ENCODE measurements at regions not wholly inside any gene's neighbourhood (a gene's known extent, or its start where the extent isn't known, plus 50 kb on each side); places are given as distances from the start of the nearest gene placed in this dataset.
A peak's percentile ranks its signal among the peaks of the same experiment; 100 is the strongest.

GRCh38 chr11:19557185-19557584, 155.5 kb upstream of the NAV2 start:
- Histone ChIP-seq H3K9ac (replicated peaks in 1 of 4; ENCODE audit: extremely low read depth in 1 of 4, low read depth in 3 of 4, low read length in 3 of 4) (no peak overlapping the region), H2BK5ac (ENCODE audit: low read depth, low read length) (no peak overlapping the region), H2BK15ac (ENCODE audit: low read length) (no peak overlapping the region), H3K4ac (replicated peaks; ENCODE audit: insufficient read length, low read depth, low read length) (no peak overlapping the region), H2BK120ac (replicated peaks; ENCODE audit: low read depth, low read length) (no peak overlapping the region), H4K5ac (ENCODE audit: insufficient read length, low read depth, low read length) (no peak overlapping the region), H3K23ac (ENCODE audit: insufficient read length) (no peak overlapping the region), H3K79me1 (ENCODE audit: low read depth, low read length) (no peaks in the 10 kb centered on the region), H3K4me1 (replicated peaks in 1 of 4; ENCODE audit: control insufficient read depth in 3 of 4, insufficient read depth in 4 of 4, low read length in 3 of 4) (peaks cover 0 to 10% (median 3%) of the 10 kb centered on the region in 4 experiments; a peak in 3 of 7 replicates), H3K18ac (ENCODE audit: extremely low read depth, low read length) (no peak overlapping the region), H3K9me3 (ENCODE audit: insufficient read depth in 2 of 2, low read depth in 1 of 2, low read length in 1 of 2) (no peaks in the 10 kb centered on the region), H2AK5ac (ENCODE audit: low read depth, low read length) (no peak overlapping the region), H2BK12ac (ENCODE audit: low read depth, low read length) (no peak overlapping the region), H2AFZ (ENCODE audit: low read length) (peak overlapping the region; percentile 56; the same call in 1 of the 2 replicates), H3K36me3 (ENCODE audit: control insufficient read depth in 2 of 4, insufficient read depth in 4 of 4, low read length in 3 of 4) (no peaks in the 10 kb centered on the region), H3K23me2 (ENCODE audit: low read depth, low read length) (no peaks in the 10 kb centered on the region; the same call in 1 of the 2 replicates), H4K91ac (replicated peaks; ENCODE audit: insufficient read length, low read length) (no peak overlapping the region), H3K56ac (replicated peaks; ENCODE audit: insufficient read length, low read depth, low read length) (no peak overlapping the region), H3K14ac (ENCODE audit: insufficient read length) (no peak overlapping the region), H3K4me3 (ENCODE audit: extremely low read depth in 1 of 4, insufficient read depth in 2 of 4, low read depth in 3 of 4, low read length in 4 of 4) (no peak overlapping the region), H4K20me1 (replicated peaks in 1 of 2; ENCODE audit: control insufficient read depth in 1 of 2, insufficient read depth in 2 of 2, low read length in 2 of 2) (no peaks in the 10 kb centered on the region), H3K4me2 (ENCODE audit: insufficient read depth in 1 of 2, low read depth in 2 of 2, low read length in 2 of 2) (0 out of 4 replicates have a peak overlapping the region, but pooled peaks of 1 of the 2 experiments have one; percentile 25), H4K8ac (ENCODE audit: extremely low read depth, insufficient read depth, low read length) (no peak overlapping the region), H3K27ac (ENCODE audit: low read depth, low read length) (no peak overlapping the region), H3K79me2 (ENCODE audit: control insufficient read depth in 1 of 2, insufficient read depth in 2 of 2, low read length in 2 of 2) (no peaks in the 10 kb centered on the region), H3K27me3 (replicated peaks in 1 of 4; ENCODE audit: control insufficient read depth in 3 of 4, extremely low read depth in 1 of 4, insufficient read depth in 3 of 4, low read length in 3 of 4) (no peaks in the 10 kb centered on the region; a peak in 1 of 7 replicates), H2BK20ac (ENCODE audit: low read length) (no peak overlapping the region)
- no peak for FAIRE-seq
- ChIA-PET POLR2A (ENCODE audit: partially characterized antibody) (no interaction called here), CTCF (ENCODE audit: partially characterized antibody) (interaction anchor here (0.6 to 4.6 kb wide), 41 partner anchors 10 to 1549 kb away, joined by 3 to 42 read pairs (median 4); no protein-coding TSS in a partner anchor)
- 85% methylated on average over 6 of the region's 6 CpGs; no CpG with 5 or more reads in 1 of the 2 experiments for WGBS, 2 experiments (ENCODE audit: extremely low coverage in 1 of 2, insufficient coverage in 1 of 2, insufficient read length in 1 of 2, insufficient replicate concordance in 2 of 2, low coverage in 1 of 2, low lambda C conversion rate in 2 of 2, missing lambda C conversion rate in 1 of 2)
- DNase-seq (ENCODE audit: low read depth in 1 of 2, low spot score in 2 of 2), result no peak
- no peak for TF ChIP-seq EP300 (IDR thresholded peaks at IDR 0.05; ENCODE audit: borderline replicate concordance in 1 of 2, low read depth in 2 of 2, low read length in 2 of 2)
- TF ChIP-seq HDAC2 (IDR thresholded peaks at IDR 0.05; ENCODE audit: borderline replicate concordance in 1 of 2, low read depth in 2 of 2, low read length in 2 of 2), result no peak
